Stimulated activated CD8-positive, alpha-beta memory T cell treated with anti-CD3 and anti-CD28 coated beads, Interleukin-4, amount 100 ng/mL, for 24 hours (primary cell): ENCODE measurements at regions not wholly inside any gene's neighbourhood (a gene's known extent, or its start where the extent isn't known, plus 50 kb on each side); places are given as distances from the start of the nearest gene placed in this dataset.
"Not testable (repeated sequence)": the region's sequence is repeated elsewhere in the genome, so short reads cannot be mapped to it uniquely, and the experiment has no call there.

Experiments used
- DNase-seq: peaks from one replicate; pipeline ENCODE4 v3.0.0-alpha.2; 2020; ENCODE audit warnings: low read depth

- no peak for DNase-seq
Measured at GRCh38 chr10:107520348-107520747, 355.8 kb upstream of the SORCS1 start.

GRCh38 chr10:107517811-107518210 is 353.3 kb upstream of the SORCS1 start:
- DNase-seq, result no peak

GRCh38 chr10:107516349-107516748 is 351.8 kb upstream of the SORCS1 start:
- DNase-seq, result no peak

- DNase-seq, result not testable (repeated sequence)
Measured at GRCh38 chr10:107504011-107504410, 339.5 kb upstream of the SORCS1 start.

GRCh38 chr10:107502229-107502985 is 337.9 kb upstream of the SORCS1 start:
- no peak for DNase-seq

- no peak for DNase-seq
Measured at GRCh38 chr10:107498983-107499382, 334.5 kb upstream of the SORCS1 start.

- no peak for DNase-seq
Measured at GRCh38 chr10:107497024-107497423, 332.5 kb upstream of the SORCS1 start.

GRCh38 chr10:107496594-107496993 is 332.1 kb upstream of the SORCS1 start:
- no peak for DNase-seq

GRCh38 chr10:107492389-107492788 is 327.9 kb upstream of the SORCS1 start:
- no peak for DNase-seq

- no peak for DNase-seq
Measured at GRCh38 chr10:107490389-107490788, 325.9 kb upstream of the SORCS1 start.

- DNase-seq, result no peak
Measured at GRCh38 chr10:107487284-107487683, 322.8 kb upstream of the SORCS1 start.

GRCh38 chr10:107485019-107485418 is 320.5 kb upstream of the SORCS1 start:
- no peak for DNase-seq

- no peak for DNase-seq
Measured at GRCh38 chr10:107481881-107482280, 317.4 kb upstream of the SORCS1 start.

GRCh38 chr10:107481224-107481623 is 316.7 kb upstream of the SORCS1 start:
- no peak for DNase-seq

- no peak for DNase-seq
Measured at GRCh38 chr10:107480781-107481180, 316.3 kb upstream of the SORCS1 start.

GRCh38 chr10:107477266-107477665 is 312.8 kb upstream of the SORCS1 start:
- no peak for DNase-seq

- DNase-seq, result no peak
Measured at GRCh38 chr10:107476408-107476807, 311.9 kb upstream of the SORCS1 start.

- no peak for DNase-seq
Measured at GRCh38 chr10:107474650-107475049, 310.1 kb upstream of the SORCS1 start.

- no peak for DNase-seq
Measured at GRCh38 chr10:107473225-107473624, 308.7 kb upstream of the SORCS1 start.

- no peak for DNase-seq
Measured at GRCh38 chr10:107471911-107472310, 307.4 kb upstream of the SORCS1 start.

GRCh38 chr10:107453561-107453960 is 289.1 kb upstream of the SORCS1 start:
- DNase-seq, result no peak

GRCh38 chr10:107451047-107451446 is 286.5 kb upstream of the SORCS1 start:
- DNase-seq, result no peak

GRCh38 chr10:107450056-107450455 is 285.6 kb upstream of the SORCS1 start:
- DNase-seq, result no peak

- no peak for DNase-seq
Measured at GRCh38 chr10:107444443-107444842, 279.9 kb upstream of the SORCS1 start.
